Endothelial cell (in vitro differentiated cells): ENCODE measurements at regions not wholly inside any gene's neighbourhood (a gene's known extent, or its start where the extent isn't known, plus 50 kb on each side); places are given as distances from the start of the nearest gene placed in this dataset.

Experiments used
- DNase-seq: peaks from one replicate; pipeline ENCODE4 v3.0.0; 2021; ENCODE audit warnings: low spot score
- H3K27ac Mint-ChIP-seq: one replicate; pipeline ENCODE4 v1.8.0; 2021; ENCODE audit warnings: mixed read lengths, inconsistent platforms; ENCODE audit not compliant: unreplicated experiment
- H3K27me3 Mint-ChIP-seq: one replicate; pipeline ENCODE4 v1.8.0; 2021; ENCODE audit warnings: mild to moderate bottlenecking, moderate library complexity, mixed read lengths, inconsistent platforms; ENCODE audit not compliant: unreplicated experiment
- H3K36me3 Mint-ChIP-seq: one replicate; pipeline ENCODE4 v1.8.0; 2021; ENCODE audit warnings: mild to moderate bottlenecking, low read depth, mixed read lengths, inconsistent platforms; ENCODE audit not compliant: unreplicated experiment
- H3K4me1 Mint-ChIP-seq: one replicate; pipeline ENCODE4 v1.8.0; 2021; ENCODE audit warnings: mild to moderate bottlenecking, mixed read lengths, inconsistent platforms; ENCODE audit not compliant: unreplicated experiment
- H3K4me3 Mint-ChIP-seq: one replicate; pipeline ENCODE4 v1.8.0; 2021; ENCODE audit warnings: mild to moderate bottlenecking, mixed read lengths, inconsistent platforms; ENCODE audit not compliant: unreplicated experiment
- H3K9me3 Mint-ChIP-seq: one replicate; pipeline ENCODE4 v1.8.0; 2021; ENCODE audit warnings: mixed read lengths, inconsistent platforms; ENCODE audit not compliant: unreplicated experiment
- TF ChIP-seq, protein P1 (sequence below): fragments of 200-600 bp; sonication (generic); IDR thresholded peaks from one replicate; pipeline ENCODE4 v1.5.0; 2021; ENCODE audit warnings: antibody characterized with exemption; ENCODE audit not compliant: unreplicated experiment

DNA sequence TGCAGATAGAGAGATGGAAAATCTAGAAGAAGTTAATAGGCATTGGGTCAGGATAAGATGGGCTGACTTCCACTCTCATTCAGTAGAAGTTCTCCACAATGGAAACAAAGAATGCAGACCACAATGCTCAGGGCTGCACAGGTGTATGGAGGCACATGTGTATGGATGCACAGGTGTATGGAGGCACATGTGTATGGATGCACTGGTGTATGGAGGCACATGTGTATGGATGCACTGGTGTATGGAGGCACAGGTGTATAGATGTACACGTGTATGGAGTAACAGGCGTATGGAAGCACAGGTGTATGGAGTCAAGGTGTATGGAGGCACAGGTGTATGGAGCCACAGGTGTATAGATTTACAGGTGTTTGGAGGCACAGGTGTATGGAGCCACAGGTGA lies 285.7 kb upstream of the PPP2R2D start:
- no peak for DNase-seq
- H3K27ac Mint-ChIP-seq = peak overlapping the region; percentile 14
- peaks cover 2% of the 10 kb centered on the region for H3K27me3 Mint-ChIP-seq
- no peak overlapping the region for H3K4me3 Mint-ChIP-seq
- TF ChIP-seq, protein P1, sequence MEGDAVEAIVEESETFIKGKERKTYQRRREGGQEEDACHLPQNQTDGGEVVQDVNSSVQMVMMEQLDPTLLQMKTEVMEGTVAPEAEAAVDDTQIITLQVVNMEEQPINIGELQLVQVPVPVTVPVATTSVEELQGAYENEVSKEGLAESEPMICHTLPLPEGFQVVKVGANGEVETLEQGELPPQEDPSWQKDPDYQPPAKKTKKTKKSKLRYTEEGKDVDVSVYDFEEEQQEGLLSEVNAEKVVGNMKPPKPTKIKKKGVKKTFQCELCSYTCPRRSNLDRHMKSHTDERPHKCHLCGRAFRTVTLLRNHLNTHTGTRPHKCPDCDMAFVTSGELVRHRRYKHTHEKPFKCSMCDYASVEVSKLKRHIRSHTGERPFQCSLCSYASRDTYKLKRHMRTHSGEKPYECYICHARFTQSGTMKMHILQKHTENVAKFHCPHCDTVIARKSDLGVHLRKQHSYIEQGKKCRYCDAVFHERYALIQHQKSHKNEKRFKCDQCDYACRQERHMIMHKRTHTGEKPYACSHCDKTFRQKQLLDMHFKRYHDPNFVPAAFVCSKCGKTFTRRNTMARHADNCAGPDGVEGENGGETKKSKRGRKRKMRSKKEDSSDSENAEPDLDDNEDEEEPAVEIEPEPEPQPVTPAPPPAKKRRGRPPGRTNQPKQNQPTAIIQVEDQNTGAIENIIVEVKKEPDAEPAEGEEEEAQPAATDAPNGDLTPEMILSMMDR = no peak
- peaks cover 21% of the 10 kb centered on the region for H3K9me3 Mint-ChIP-seq
- H3K4me1 Mint-ChIP-seq = no peaks in the 10 kb centered on the region
- H3K36me3 Mint-ChIP-seq = peaks cover 11% of the 10 kb centered on the region

DNA sequence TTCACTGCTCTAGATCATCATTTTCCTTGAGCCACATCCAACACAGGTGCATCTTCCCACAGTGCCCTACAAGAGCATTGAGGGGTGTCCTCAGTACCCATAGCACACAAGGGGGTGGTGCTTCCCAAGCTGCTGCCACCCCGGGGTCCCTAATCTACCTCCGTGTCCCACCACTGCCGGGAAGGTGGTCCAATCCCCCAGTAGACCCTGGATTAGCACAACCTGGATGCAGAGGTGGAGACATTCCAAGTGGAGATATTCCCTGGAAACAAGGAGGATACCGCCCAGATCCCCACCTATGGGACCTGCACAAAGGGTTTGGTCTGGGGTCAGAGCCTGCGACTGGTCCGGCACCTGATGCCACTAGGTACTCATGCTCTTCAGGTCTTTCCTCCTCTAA lies 284.8 kb upstream of the PPP2R2D start:
- H3K4me1 Mint-ChIP-seq = no peaks in the 10 kb centered on the region
- H3K27me3 Mint-ChIP-seq = peaks cover 2% of the 10 kb centered on the region
- peaks cover 22% of the 10 kb centered on the region for H3K9me3 Mint-ChIP-seq
- TF ChIP-seq, protein P1 = no peak
- H3K4me3 Mint-ChIP-seq = no peak overlapping the region
- no peak for DNase-seq
- no peak overlapping the region for H3K27ac Mint-ChIP-seq
- peaks cover 11% of the 10 kb centered on the region for H3K36me3 Mint-ChIP-seq

DNA sequence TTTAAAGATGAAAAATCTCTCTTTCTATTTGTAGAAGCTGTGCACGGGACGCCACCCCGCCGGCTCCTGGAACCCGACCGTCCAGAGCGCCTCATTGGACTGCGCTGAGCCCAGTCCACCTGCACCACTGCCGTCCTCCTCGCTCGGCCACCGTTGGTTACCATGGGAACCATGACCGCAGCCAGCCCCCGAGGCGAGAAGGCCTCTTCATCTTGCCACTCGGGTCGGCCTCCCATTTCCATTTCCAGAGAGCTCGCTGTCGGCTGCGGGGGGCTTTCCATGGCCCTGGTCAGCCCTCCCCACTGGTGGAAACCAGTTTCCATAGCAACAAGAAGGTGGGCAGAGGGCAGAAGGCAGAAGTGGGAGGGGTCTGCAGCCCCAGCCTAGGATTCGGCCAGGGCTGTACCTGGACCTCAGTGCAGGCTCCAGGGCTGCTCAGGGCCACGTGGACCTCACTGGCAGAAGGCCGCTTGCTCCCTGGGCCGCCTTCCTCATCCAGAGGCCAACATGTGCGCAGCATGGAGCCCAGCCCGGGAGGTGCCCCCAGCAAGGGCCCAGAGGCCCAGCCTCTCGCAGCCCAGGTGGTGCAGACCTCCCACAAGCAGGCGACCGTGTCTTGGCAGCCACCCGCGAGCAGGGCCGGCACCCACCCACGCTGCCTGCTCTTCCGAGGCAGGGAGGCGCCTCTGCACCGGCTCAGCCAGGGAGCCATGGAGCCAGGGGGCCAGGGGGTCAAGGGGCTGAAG lies 283.5 kb upstream of the PPP2R2D start:
- TF ChIP-seq, protein P1 = no peak
- Mint-ChIP-seq H3K36me3 (peaks cover 18% of the 10 kb centered on the region), H3K4me3 (no peak overlapping the region), H3K27ac (no peak overlapping the region), H3K9me3 (peaks cover 30% of the 10 kb centered on the region), H3K4me1 (no peaks in the 10 kb centered on the region), H3K27me3 (peaks cover 8% of the 10 kb centered on the region)
- DNase-seq = no peak

DNA sequence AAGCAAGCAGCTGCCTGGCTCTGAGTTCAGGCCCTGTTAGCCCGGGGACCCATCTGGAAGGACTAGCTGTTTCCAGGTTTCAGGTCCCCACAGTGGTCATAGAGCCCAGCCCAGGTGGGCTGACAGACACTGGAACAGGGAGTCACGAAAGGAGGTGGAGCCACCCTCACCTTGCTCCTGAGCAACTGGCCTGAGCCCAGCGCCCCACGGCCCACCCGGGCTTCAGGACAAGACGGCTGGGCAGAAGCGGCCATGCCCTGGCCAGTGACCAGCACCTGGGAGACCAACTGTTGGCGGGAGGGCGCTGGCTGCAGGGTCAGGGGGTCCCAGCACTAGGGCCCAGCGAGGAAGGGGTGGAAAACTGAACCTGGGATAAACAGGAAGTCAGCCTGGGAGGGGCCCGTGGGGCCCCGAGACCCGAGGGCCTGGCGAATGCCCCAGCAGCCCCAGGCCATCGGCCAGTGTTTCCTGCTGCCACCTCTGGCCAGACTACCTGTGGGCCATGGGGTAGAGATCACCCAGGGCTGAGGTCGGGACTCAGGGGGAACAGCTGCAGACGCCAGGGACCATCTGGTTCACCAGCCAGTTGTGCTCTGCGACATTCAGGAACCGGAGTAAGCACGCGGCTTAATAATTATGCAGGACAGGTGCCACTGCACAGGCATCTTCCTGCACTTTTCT lies 282.1 kb upstream of the PPP2R2D start:
- H3K9me3 Mint-ChIP-seq = peaks cover 33% of the 10 kb centered on the region
- no peaks in the 10 kb centered on the region for H3K4me1 Mint-ChIP-seq
- peaks cover 12% of the 10 kb centered on the region for H3K27me3 Mint-ChIP-seq
- H3K27ac Mint-ChIP-seq = no peak overlapping the region
- no peak overlapping the region for H3K4me3 Mint-ChIP-seq
- H3K36me3 Mint-ChIP-seq = peaks cover 23% of the 10 kb centered on the region
- TF ChIP-seq, protein P1 = no peak
- DNase-seq = no peak

DNA sequence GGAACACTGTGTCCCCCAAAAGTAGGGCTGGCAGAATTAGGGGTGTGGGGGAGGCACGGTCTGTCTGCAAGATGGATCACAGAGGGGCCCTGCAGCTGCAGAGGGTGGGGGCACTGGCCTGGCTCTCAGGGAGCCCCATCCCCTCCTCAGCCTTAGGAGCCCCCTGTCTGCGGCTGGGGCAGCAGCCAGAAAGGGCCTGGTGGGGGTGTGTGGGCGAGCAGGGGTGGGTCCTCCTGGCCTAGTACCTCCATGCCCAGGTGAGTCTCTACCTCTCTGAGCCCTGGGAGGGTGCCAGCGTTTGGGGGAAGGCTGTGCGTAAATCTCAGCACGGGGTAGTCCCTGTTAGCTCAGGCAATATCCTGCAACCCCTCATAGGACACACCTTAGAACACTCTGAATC lies 280.5 kb upstream of the PPP2R2D start:
- H3K4me3 Mint-ChIP-seq = no peak overlapping the region
- peaks cover 18% of the 10 kb centered on the region for H3K36me3 Mint-ChIP-seq
- no peak for DNase-seq
- peaks cover 18% of the 10 kb centered on the region for H3K9me3 Mint-ChIP-seq
- peaks cover 12% of the 10 kb centered on the region for H3K27me3 Mint-ChIP-seq
- TF ChIP-seq, protein P1 = no peak
- H3K27ac Mint-ChIP-seq = no peak overlapping the region
- no peaks in the 10 kb centered on the region for H3K4me1 Mint-ChIP-seq
